ENCODE measurements at regions not wholly inside any gene's neighbourhood (a gene's known extent, or its start where the extent isn't known, plus 50 kb on each side); places are given as distances from the start of the nearest gene placed in this dataset.

DNA sequence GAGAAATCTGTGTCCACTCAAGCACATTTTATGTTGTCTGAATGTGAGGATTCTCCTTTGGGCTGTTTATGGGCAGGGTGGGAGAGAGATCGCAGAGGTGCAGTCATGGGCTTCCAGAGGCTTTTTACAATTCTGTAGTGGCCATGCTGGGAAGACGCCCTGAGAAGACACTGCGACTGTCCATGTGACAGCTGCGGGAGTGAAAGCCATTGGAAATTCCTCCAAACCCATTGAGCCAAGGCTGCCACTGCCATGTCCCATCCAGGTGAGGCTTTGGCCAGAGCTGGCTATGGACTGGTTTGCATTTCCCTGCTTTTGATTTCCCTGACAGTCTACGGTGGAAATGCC lies 216.9 kb upstream of the ECI2 start:
- TF ChIP-seq, protein P1, sequence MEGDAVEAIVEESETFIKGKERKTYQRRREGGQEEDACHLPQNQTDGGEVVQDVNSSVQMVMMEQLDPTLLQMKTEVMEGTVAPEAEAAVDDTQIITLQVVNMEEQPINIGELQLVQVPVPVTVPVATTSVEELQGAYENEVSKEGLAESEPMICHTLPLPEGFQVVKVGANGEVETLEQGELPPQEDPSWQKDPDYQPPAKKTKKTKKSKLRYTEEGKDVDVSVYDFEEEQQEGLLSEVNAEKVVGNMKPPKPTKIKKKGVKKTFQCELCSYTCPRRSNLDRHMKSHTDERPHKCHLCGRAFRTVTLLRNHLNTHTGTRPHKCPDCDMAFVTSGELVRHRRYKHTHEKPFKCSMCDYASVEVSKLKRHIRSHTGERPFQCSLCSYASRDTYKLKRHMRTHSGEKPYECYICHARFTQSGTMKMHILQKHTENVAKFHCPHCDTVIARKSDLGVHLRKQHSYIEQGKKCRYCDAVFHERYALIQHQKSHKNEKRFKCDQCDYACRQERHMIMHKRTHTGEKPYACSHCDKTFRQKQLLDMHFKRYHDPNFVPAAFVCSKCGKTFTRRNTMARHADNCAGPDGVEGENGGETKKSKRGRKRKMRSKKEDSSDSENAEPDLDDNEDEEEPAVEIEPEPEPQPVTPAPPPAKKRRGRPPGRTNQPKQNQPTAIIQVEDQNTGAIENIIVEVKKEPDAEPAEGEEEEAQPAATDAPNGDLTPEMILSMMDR (IDR thresholded peaks at IDR 0.05): no peak
- TF ChIP-seq POLR2A (IDR thresholded peaks at IDR 0.05; ENCODE audit: low read depth) (no peak), EP300 (IDR thresholded peaks at IDR 0.05) (no peak)
